Fibroblast of mammary gland (primary cell): ENCODE measurements at regions not wholly inside any gene's neighbourhood (a gene's known extent, or its start where the extent isn't known, plus 50 kb on each side); places are given as distances from the start of the nearest gene placed in this dataset.

Experiments used
- DNase-seq: peaks from one replicate; pipeline ENCODE4 v3.0.0-alpha.2; 2010; ENCODE audit warnings: low read depth
- H3K4me3 ChIP-seq: 2 replicates; pipeline ENCODE4 v1.5.1; 2011; ENCODE audit warnings: low read depth, mild to moderate bottlenecking, low read length, moderate library complexity; ENCODE audit not compliant: control insufficient read depth
- TF ChIP-seq, protein P1 (sequence below): conservative IDR thresholded peaks from 2 replicates; pipeline ENCODE4 v1.5.1; 2011; ENCODE audit warnings: low read depth, low read length, inconsistent platforms; ENCODE audit not compliant: control insufficient read depth, insufficient read depth

DNA sequence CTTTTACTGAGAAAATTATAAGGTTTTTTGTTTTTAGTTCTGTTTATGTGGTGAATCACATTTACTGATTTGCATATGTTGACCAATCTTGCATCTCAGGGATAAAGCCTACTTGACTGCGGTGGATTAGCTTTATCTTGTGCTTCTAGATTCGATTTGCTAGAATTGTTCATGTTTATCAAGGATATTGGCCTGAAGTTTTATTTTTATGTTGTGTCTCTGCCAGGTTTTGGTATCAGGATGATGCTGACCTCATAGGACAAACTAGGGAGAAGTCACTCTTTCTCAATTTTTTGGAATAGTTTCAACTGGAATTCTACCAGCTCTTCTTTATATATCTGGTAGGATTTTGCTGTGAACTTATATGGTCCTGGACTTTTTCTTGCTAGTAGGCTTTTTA lies 504.8 kb downstream of the ETS1 start:
- TF ChIP-seq, protein P1, sequence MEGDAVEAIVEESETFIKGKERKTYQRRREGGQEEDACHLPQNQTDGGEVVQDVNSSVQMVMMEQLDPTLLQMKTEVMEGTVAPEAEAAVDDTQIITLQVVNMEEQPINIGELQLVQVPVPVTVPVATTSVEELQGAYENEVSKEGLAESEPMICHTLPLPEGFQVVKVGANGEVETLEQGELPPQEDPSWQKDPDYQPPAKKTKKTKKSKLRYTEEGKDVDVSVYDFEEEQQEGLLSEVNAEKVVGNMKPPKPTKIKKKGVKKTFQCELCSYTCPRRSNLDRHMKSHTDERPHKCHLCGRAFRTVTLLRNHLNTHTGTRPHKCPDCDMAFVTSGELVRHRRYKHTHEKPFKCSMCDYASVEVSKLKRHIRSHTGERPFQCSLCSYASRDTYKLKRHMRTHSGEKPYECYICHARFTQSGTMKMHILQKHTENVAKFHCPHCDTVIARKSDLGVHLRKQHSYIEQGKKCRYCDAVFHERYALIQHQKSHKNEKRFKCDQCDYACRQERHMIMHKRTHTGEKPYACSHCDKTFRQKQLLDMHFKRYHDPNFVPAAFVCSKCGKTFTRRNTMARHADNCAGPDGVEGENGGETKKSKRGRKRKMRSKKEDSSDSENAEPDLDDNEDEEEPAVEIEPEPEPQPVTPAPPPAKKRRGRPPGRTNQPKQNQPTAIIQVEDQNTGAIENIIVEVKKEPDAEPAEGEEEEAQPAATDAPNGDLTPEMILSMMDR: no peak
- H3K4me3 ChIP-seq: no peak overlapping the region
- DNase-seq: no peak

- TF ChIP-seq, protein P1: no peak
- no peak overlapping the region for H3K4me3 ChIP-seq
- DNase-seq: no peak
These were observed 517.7 kb downstream of the ETS1 start for GRCh38 chr11:128069665-128070064.

DNA sequence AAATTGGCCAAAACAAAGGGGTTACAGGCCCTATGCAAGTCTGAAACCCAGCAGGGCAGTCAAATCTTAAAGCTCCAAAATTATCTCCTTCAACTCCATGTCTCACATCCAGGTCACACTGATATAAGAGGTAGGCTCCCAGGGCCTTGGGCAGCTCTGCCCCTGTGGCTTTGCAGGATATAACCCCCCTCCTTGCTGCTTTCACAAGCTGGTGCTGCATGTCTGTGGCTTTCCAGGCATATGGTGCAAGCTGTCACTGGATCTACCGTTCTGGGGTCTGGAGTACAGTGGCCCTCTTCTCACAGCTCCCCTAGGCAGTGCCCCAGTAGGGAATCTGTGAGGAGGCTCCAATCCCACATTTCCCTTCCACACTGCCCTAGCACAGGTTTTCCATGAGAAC lies 519.6 kb downstream of the ETS1 start:
- no peak for DNase-seq
- TF ChIP-seq, protein P1: no peak
- H3K4me3 ChIP-seq: no peak overlapping the region

DNA sequence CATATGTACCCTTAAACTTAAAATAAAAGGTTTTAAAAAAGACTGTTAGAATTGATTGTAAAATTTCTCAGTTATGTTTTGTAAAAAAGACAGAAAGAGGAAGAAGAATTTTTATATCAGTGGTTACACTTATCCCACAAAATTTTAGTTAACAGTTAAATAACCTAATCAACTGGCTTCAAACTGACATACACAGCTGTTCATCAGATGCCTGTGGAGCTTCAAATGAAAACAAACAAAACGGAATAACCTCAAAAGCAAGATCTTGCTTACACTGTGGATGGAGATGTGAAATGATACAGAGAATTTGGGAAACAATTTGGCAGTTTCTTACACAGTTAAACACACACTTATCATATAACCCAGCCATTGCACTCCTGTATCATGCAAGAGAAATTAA lies 521.0 kb downstream of the ETS1 start:
- no peak for DNase-seq
- TF ChIP-seq, protein P1: no peak
- no peak overlapping the region for H3K4me3 ChIP-seq

- peak; percentile 48 for DNase-seq
- TF ChIP-seq, protein P1: no peak
- no peak overlapping the region for H3K4me3 ChIP-seq
These were observed 526.0 kb downstream of the ETS1 start for GRCh38 chr11:128061281-128061871.

- no peak overlapping the region for H3K4me3 ChIP-seq
- no peak for DNase-seq
- TF ChIP-seq, protein P1: no peak
These were observed 528.7 kb downstream of the ETS1 start for GRCh38 chr11:128058580-128059208.
